Activated CD8-positive, alpha-beta T cell treated with anti-CD3 and anti-CD28 coated beads for 36 hours (primary cell): ENCODE measurements at regions not wholly inside any gene's neighbourhood (a gene's known extent, or its start where the extent isn't known, plus 50 kb on each side); places are given as distances from the start of the nearest gene placed in this dataset.

Experiments
- ATAC-seq: fragments of 200-7000 bp; cut with Tn5 transposase; one replicate; pipeline ENCODE4 v1.10.0; 2021; ENCODE audit warnings: mild to moderate bottlenecking, moderate library complexity
- CTCF ChIA-PET: fragments of 350-600 bp; sonication (Branson Sonifier 250); formaldehyde crosslinking; loops from one replicate; lab custom pipeline; 2021; ENCODE audit warnings: antibody characterized with exemption; lab: Charles Lee
- POLR2A ChIA-PET: fragments of 350-600 bp; sonication (Branson Sonifier 250); formaldehyde crosslinking; loops from one replicate; lab custom pipeline; 2021; ENCODE audit warnings: antibody characterized with exemption; lab: Charles Lee
- DNase-seq: peaks from one replicate; pipeline ENCODE4 v3.0.0-alpha.2; 2020
- H3K27ac Mint-ChIP-seq: one replicate; pipeline ENCODE4 v1.8.0; 2021; ENCODE audit warnings: mild to moderate bottlenecking, mixed read lengths
- H3K27me3 Mint-ChIP-seq: one replicate; pipeline ENCODE4 v1.8.0; 2021; ENCODE audit warnings: mixed read lengths
- H3K36me3 Mint-ChIP-seq: one replicate; pipeline ENCODE4 v1.8.0; 2021; ENCODE audit warnings: low read depth, mixed read lengths
- H3K4me1 Mint-ChIP-seq: one replicate; pipeline ENCODE4 v1.8.0; 2021; ENCODE audit warnings: low read depth, mixed read lengths
- H3K4me3 Mint-ChIP-seq: one replicate; pipeline ENCODE4 v1.8.0; 2021; ENCODE audit warnings: mild to moderate bottlenecking, moderate library complexity, mixed read lengths
- H3K9me3 Mint-ChIP-seq: one replicate; pipeline ENCODE4 v1.8.0; 2021; ENCODE audit warnings: mixed read lengths
- intact Hi-C: fragments of 100-400 bp; cut with micrococcal nuclease; formaldehyde crosslinking; loops from one replicate; pipeline ENCODE4 v1.10.0; 2022
- TF ChIP-seq, protein P1 (sequence below): fragments of 200-600 bp; IDR thresholded peaks from one replicate; pipeline ENCODE4 v1.8.0; 2022; ENCODE audit warnings: antibody characterized with exemption, mild to moderate bottlenecking

- no peaks in the 10 kb centered on the region for H3K27me3 Mint-ChIP-seq
- no peaks in the 10 kb centered on the region for H3K9me3 Mint-ChIP-seq
- intact Hi-C loops: no loop called here
- CTCF ChIA-PET: no interaction called here
- DNase-seq: no peak
- POLR2A ChIA-PET: no interaction called here
- no peak for ATAC-seq
- TF ChIP-seq, protein P1, sequence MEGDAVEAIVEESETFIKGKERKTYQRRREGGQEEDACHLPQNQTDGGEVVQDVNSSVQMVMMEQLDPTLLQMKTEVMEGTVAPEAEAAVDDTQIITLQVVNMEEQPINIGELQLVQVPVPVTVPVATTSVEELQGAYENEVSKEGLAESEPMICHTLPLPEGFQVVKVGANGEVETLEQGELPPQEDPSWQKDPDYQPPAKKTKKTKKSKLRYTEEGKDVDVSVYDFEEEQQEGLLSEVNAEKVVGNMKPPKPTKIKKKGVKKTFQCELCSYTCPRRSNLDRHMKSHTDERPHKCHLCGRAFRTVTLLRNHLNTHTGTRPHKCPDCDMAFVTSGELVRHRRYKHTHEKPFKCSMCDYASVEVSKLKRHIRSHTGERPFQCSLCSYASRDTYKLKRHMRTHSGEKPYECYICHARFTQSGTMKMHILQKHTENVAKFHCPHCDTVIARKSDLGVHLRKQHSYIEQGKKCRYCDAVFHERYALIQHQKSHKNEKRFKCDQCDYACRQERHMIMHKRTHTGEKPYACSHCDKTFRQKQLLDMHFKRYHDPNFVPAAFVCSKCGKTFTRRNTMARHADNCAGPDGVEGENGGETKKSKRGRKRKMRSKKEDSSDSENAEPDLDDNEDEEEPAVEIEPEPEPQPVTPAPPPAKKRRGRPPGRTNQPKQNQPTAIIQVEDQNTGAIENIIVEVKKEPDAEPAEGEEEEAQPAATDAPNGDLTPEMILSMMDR: no peak
- no peaks in the 10 kb centered on the region for H3K36me3 Mint-ChIP-seq
- H3K27ac Mint-ChIP-seq: no peak overlapping the region
- H3K4me3 Mint-ChIP-seq: no peak overlapping the region
- H3K4me1 Mint-ChIP-seq: no peaks in the 10 kb centered on the region
Measured at GRCh38 chr3:94909726-94910125, 846.9 kb downstream of the NSUN3 start.

DNA sequence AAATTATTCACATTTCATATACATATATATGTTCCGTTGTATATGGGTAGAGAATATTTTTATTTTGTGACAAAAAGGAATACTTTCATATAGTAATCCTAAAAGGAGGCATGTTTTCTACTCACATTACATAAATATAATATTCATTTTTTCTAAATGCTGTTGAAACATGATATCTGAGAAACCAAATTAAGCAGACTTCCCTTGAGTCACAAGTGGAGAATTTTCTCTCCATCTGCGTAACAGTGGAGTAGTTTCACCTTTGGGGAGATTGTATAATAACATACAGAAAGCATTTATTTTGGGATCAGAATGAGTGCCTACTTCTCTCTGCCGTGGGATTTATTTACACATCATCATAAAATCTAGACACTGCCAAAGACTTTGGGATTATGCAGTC is 849.8 kb downstream of the NSUN3 start:
- H3K36me3 Mint-ChIP-seq: no peaks in the 10 kb centered on the region
- POLR2A ChIA-PET: no interaction called here
- H3K4me3 Mint-ChIP-seq: no peak overlapping the region

GRCh38 chr3:94927175-94927574 is 864.3 kb downstream of the NSUN3 start:
- intact Hi-C loops: no loop called here
- Mint-ChIP-seq H3K4me3 (no peak overlapping the region), H3K27ac (no peak overlapping the region), H3K4me1 (no peaks in the 10 kb centered on the region), H3K9me3 (peaks cover 5% of the 10 kb centered on the region), H3K27me3 (no peaks in the 10 kb centered on the region), H3K36me3 (no peaks in the 10 kb centered on the region)
- TF ChIP-seq, protein P1: no peak
- POLR2A ChIA-PET: no interaction called here
- no peak for DNase-seq
- no peak for ATAC-seq
- CTCF ChIA-PET: no interaction called here

More for the DNA sequence above, 849.8 kb downstream of the NSUN3 start:
- intact Hi-C loops: no loop called here
- CTCF ChIA-PET: no interaction called here
- ATAC-seq (no peak), DNase-seq (no peak)
- TF ChIP-seq, protein P1: no peak
- H3K27me3 Mint-ChIP-seq: no peaks in the 10 kb centered on the region
- no peaks in the 10 kb centered on the region for H3K9me3 Mint-ChIP-seq
- H3K4me1 Mint-ChIP-seq: no peaks in the 10 kb centered on the region
- H3K27ac Mint-ChIP-seq: no peak overlapping the region

DNA sequence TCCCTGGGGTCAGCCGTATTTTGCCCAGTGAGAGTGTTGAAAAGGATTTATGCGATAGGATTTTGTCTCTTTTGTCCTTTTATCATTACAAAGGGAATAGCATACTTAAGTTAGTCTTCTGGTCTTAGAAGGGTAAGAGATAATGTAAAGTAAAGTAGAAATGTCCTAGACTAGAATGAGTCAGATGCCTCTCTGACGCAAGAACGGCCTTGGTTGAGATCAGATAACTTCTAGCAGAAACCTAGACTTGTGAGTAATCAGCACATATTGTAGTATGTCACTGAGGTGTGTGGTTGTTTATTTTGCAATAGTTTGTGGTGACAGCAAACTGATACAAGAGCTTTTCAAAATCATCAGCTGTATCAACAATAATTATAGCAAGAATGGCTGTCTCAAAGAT is 866.1 kb downstream of the NSUN3 start:
- no peaks in the 10 kb centered on the region for H3K27me3 Mint-ChIP-seq
- POLR2A ChIA-PET: no interaction called here
- no peaks in the 10 kb centered on the region for H3K36me3 Mint-ChIP-seq
- TF ChIP-seq, protein P1: no peak
- H3K4me3 Mint-ChIP-seq: no peak overlapping the region
- no peak for DNase-seq
- intact Hi-C loops: no loop called here
- H3K4me1 Mint-ChIP-seq: no peaks in the 10 kb centered on the region
- CTCF ChIA-PET: no interaction called here
- no peak for ATAC-seq
- H3K27ac Mint-ChIP-seq: no peak overlapping the region
- H3K9me3 Mint-ChIP-seq: peaks cover 5% of the 10 kb centered on the region

GRCh38 chr3:94935738-94936580 is 873.1 kb downstream of the NSUN3 start:
- intact Hi-C loops: no loop called here
- no peaks in the 10 kb centered on the region for H3K27me3 Mint-ChIP-seq
- H3K4me3 Mint-ChIP-seq: no peak overlapping the region
- TF ChIP-seq, protein P1: no peak
- H3K36me3 Mint-ChIP-seq: no peaks in the 10 kb centered on the region
- ChIA-PET POLR2A (no interaction called here), CTCF (no interaction called here)
- no peaks in the 10 kb centered on the region for H3K4me1 Mint-ChIP-seq
- H3K9me3 Mint-ChIP-seq: peaks cover 10% of the 10 kb centered on the region
- no peak for DNase-seq
- no peak overlapping the region for H3K27ac Mint-ChIP-seq
- no peak for ATAC-seq
